GM12865 (cell line): ENCODE measurements at regions not wholly inside any gene's neighbourhood (a gene's known extent, or its start where the extent isn't known, plus 50 kb on each side); places are given as distances from the start of the nearest gene placed in this dataset.

Experiments
- DNase-seq: peaks from one replicate; pipeline ENCODE4 v3.0.0; 2010; ENCODE audit warnings: low read depth
- H3K4me3 ChIP-seq: 2 replicates; pipeline ENCODE4 v1.5.1; 2011; ENCODE audit warnings: mild to moderate bottlenecking, low read depth, low read length, control low read depth
- TF ChIP-seq, protein P1 (sequence below): IDR thresholded peaks from 2 replicates; pipeline ENCODE4 v1.5.1; 2011; ENCODE audit warnings: low read length, control low read depth, low read depth, inconsistent platforms; ENCODE audit not compliant: insufficient read depth; ENCODE audit errors: missing control alignments

DNA sequence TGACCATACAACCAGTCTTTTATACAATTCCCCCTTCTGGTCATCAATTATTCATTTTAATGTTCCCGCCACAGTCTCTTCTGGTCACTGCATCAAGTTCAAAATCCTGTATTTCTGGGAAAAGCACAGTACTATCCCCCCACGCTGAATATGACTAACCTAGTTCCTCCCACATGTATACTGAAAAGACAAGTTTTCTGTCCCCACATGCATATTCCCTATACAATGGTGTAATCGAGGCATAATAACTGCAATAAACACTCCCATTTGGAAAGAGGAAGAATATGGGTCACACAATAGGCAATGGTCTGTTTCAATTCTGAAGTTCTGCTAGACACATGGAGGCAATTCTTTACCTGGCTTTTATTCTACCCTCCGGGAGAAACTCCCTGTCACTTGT is 344.9 kb downstream of the EFNA5 start:
- no peak for DNase-seq
- no peak overlapping the region for H3K4me3 ChIP-seq
- TF ChIP-seq, protein P1, sequence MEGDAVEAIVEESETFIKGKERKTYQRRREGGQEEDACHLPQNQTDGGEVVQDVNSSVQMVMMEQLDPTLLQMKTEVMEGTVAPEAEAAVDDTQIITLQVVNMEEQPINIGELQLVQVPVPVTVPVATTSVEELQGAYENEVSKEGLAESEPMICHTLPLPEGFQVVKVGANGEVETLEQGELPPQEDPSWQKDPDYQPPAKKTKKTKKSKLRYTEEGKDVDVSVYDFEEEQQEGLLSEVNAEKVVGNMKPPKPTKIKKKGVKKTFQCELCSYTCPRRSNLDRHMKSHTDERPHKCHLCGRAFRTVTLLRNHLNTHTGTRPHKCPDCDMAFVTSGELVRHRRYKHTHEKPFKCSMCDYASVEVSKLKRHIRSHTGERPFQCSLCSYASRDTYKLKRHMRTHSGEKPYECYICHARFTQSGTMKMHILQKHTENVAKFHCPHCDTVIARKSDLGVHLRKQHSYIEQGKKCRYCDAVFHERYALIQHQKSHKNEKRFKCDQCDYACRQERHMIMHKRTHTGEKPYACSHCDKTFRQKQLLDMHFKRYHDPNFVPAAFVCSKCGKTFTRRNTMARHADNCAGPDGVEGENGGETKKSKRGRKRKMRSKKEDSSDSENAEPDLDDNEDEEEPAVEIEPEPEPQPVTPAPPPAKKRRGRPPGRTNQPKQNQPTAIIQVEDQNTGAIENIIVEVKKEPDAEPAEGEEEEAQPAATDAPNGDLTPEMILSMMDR, result no peak

DNA sequence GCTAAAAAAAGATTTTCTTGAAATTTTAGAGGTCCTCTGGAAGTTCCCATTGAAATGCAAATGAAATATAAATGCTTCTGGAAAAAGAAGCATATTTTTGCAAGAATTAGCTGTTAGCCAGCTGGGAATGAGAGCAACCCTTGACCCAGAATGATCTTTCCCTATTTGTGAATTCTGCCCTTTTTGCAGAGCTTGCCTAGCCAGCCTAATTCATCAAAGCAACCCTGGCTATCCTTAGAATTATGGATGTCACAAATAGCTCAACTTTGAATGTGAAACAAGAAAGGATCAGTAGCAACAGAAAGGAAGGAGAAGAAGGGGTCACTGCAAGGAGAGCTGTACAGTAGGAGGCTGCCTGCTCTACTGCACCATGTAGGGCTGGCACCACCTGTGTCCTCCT is 345.9 kb downstream of the EFNA5 start:
- no peak overlapping the region for H3K4me3 ChIP-seq
- DNase-seq, result no peak
- TF ChIP-seq, protein P1, result no peak

DNA sequence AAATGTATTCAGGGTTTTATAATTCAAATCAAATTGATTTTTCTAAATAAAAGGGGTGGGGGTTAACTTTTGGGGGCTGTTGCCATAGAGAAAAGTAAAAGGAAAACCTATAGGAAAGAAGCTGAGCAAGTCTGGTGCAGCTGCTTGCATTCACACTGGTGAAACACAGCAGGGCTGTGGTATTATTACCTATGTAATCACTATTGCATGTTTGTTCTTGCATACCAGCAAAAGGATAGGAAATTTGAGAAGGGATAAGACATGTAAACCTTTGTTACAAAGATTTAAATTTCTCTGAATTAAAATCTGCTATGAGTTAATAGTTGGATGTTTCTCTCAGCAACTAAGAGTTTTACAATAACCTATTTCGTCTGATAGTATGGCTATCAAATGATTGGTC is 346.7 kb downstream of the EFNA5 start:
- no peak overlapping the region for H3K4me3 ChIP-seq
- TF ChIP-seq, protein P1, result no peak
- no peak for DNase-seq

DNA sequence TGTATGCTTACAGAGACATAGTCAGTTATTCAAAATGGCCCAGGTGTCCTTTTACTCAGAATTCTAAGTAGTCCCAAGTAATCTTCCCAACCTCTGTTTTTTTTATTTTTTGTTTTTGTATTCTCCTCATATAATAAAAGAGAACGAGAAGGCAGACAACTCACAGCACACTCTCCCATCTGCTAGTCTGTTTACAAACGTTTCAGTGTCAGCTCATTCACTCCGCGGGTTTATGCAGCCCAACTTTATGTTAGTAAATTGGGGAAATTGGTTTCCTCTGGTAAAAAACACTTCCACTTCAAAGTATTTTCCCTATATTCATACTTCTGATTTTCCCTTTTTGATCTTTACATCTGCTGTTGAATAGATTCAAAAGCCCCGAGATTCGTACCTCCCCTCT is 347.2 kb downstream of the EFNA5 start:
- no peak for DNase-seq
- H3K4me3 ChIP-seq, result no peak overlapping the region
- TF ChIP-seq, protein P1, result no peak

DNA sequence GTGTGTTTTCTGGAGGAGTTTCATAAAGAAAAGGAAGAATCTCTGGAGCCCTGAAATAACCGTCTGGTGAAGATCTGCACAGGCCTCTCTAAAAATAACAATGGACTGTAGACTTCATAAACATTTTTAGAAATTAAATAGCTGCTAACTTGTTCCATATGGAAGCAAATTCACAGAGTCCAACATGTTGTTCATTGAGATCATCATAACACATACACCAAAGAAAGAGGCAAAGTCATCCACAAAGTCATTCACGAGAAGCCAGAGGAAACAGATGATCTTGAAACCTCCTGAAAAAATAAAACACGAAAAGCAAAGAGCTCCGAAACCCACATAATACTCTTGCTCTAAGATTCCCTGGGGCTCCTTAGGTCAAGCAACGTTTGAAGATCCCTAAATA is 347.8 kb downstream of the EFNA5 start:
- TF ChIP-seq, protein P1, result no peak
- H3K4me3 ChIP-seq, result no peak overlapping the region
- DNase-seq, result no peak

DNA sequence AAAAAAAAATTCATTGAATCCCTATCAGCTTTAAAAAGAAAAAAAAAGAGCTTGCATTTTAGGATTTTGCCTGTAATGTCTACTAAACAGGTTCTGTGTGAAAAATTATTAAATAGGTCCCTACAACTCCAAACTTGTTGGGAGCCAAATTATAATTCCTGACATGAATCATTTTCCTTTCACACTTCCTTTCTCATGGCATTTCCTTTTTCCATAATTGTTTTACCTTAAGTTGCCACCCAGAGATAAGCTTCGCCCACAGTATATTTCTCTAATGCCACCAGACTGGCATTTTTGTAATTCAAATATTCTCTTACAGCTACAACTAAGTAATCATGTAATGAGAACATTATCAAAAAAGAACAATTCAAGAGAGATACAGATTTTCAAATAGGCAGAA is 348.8 kb downstream of the EFNA5 start:
- TF ChIP-seq, protein P1, result no peak
- no peak for DNase-seq
- no peak overlapping the region for H3K4me3 ChIP-seq

DNA sequence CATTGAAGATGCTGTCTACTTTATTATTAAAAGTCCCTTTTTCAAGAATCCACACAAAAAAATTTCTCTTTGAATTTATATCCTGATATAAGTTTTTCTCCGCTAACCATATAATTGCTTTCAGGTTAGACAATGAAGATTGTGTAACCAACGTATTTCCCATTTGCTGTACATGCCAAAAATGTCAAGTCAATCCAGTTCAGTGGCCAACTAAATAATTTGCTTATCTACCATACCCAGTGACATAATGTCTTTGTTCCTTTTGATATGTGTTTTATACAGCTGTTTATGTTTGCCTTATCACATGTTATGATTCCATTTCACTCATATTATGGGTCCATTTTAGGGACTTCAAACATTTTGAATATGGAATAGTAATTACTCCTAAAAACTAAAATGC is 349.9 kb downstream of the EFNA5 start:
- no peak for DNase-seq
- no peak overlapping the region for H3K4me3 ChIP-seq
- TF ChIP-seq, protein P1, result no peak
